VCaP (cell line): ENCODE measurements at regions not wholly inside any gene's neighbourhood (a gene's known extent, or its start where the extent isn't known, plus 50 kb on each side); places are given as distances from the start of the nearest gene placed in this dataset.
"Not testable (repeated sequence)": the region's sequence is repeated elsewhere in the genome, so short reads cannot be mapped to it uniquely, and the experiment has no call there.

Experiments used
- H3K27ac ChIP-seq: fragments of 450-650 bp; 2 replicates; pipeline ENCODE4 v1.5.1; 2017
- TF ChIP-seq, protein P1 (sequence below): fragments of 450-650 bp; conservative IDR thresholded peaks from 2 replicates; pipeline ENCODE4 v1.5.1; 2017; ENCODE audit warnings: mild to moderate bottlenecking, moderate library complexity

DNA sequence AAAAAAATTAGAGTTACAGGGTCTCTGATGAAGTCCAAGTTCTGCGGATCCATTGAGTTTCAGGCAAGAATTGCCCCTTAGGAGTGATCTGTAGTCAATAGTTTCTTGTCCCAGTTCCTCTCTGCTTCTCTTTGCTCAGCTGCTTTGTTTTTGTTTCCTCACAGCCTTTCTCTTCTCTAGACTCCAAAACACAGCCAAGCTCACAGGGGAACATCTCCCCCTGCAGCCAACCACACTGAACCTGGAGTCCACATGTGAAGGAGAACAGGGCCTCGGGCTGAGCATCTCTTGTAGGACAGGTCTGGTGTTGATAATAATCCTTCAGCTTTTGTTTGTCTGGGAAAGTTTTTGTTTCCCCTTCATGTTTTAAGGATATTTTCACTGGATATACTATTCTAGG is 202.6 kb upstream of the ATP10A start:
- H3K27ac ChIP-seq: no peak overlapping the region
- TF ChIP-seq, protein P1, sequence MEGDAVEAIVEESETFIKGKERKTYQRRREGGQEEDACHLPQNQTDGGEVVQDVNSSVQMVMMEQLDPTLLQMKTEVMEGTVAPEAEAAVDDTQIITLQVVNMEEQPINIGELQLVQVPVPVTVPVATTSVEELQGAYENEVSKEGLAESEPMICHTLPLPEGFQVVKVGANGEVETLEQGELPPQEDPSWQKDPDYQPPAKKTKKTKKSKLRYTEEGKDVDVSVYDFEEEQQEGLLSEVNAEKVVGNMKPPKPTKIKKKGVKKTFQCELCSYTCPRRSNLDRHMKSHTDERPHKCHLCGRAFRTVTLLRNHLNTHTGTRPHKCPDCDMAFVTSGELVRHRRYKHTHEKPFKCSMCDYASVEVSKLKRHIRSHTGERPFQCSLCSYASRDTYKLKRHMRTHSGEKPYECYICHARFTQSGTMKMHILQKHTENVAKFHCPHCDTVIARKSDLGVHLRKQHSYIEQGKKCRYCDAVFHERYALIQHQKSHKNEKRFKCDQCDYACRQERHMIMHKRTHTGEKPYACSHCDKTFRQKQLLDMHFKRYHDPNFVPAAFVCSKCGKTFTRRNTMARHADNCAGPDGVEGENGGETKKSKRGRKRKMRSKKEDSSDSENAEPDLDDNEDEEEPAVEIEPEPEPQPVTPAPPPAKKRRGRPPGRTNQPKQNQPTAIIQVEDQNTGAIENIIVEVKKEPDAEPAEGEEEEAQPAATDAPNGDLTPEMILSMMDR: no peak

DNA sequence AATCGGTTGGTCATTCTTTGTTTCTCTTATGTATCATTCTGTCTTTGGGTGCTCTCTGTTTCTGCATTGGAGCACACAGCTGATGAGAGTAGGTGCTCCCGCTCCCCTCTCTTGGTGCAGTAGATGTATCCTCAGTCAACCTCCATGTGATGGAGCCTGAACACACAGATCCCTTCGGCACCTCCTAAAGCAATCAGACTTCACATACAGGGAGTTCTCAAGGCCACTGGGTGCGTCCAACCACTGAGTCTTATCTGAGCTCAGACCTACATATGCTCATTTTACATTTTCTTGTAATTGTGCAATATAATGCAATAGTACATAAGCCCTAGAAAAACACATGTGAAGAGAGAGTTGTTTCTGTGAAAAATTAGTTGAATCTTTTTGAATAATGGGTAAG is 198.1 kb upstream of the ATP10A start:
- TF ChIP-seq, protein P1: no peak
- no peak overlapping the region for H3K27ac ChIP-seq

DNA sequence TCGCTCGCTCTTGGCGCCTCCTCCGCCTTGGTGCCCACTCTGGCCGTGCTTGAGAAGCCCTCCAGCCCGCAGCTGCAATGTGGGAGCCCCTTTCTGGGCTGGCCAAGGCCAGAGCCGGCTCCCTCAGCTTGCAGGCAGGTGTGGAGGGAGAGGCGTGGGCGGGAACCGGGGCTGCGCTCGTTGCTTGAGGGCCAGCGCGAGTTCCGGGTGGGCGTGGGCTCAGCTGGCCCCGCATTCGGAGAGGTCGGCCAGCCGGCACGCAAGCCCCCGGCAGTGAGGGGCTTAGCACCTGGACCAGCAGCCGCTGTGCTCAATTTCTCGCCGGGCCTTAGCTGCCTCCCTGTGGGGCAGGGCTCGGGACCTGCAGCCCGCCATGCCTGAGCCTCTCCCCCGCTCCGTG is 193.6 kb upstream of the ATP10A start:
- not testable (repeated sequence) for H3K27ac ChIP-seq

DNA sequence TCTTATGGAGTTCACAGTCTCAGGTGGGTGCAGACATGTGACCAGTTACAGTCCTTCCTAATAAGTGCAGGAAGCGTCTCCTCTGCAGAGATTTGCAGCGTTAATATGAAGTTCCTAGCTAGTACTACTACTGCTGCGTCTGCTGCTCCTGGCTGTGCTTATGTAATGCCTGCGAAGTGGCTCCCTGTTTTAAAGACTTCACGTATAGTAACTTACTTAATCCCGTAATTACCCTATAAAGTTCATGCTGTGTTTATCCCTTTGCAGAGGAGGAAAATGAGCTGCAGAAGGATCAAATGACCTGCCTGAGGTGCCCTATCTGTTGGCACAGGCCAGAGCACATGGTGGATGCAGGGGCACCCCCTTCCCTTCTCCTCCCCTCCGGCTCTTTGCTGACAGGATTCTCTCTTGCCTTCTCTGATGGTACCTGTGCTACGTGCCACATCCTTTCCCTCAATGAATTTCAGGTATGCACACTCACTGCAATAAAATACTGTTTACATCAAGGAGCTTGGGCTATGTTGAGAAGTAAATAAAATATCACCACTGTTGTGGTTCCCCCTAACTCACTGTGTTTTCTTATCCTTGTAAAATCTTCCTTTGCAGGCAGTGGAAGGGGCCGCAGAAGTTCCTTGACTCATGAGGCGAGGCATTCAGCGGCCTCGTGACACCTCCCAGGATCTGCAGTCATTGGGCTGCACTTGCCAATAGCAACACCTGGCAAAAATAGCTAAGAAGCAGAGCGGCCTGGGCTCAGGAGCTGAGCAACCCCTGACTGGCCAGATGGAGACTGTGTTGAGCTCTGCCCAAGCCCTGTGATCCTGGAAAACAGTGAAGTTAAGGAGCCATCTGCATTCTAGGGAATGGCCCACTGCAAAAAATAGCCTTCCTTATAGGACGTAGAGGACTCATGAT is 188.9 kb upstream of the ATP10A start:
- no peak overlapping the region for H3K27ac ChIP-seq
- TF ChIP-seq, protein P1: no peak

DNA sequence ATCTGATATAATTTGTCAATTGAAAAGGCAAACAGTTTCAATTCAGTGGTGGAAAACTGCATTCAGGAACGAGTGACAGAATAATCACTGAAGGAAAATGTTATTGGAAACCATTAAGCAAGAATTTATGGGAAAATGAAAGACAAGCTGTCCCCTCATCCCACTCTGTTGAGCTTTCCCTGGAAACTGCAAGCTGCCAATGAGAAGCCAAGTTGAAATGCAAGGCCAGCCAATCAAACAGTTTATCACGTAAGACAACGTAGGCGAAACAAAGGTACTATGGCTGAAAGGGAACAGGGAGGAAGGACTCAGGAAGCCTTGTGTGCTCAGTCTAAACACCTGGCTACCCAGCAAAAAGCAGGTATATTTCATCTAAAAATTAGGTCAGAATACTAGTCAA is 187.9 kb upstream of the ATP10A start:
- no peak overlapping the region for H3K27ac ChIP-seq
- TF ChIP-seq, protein P1: no peak

DNA sequence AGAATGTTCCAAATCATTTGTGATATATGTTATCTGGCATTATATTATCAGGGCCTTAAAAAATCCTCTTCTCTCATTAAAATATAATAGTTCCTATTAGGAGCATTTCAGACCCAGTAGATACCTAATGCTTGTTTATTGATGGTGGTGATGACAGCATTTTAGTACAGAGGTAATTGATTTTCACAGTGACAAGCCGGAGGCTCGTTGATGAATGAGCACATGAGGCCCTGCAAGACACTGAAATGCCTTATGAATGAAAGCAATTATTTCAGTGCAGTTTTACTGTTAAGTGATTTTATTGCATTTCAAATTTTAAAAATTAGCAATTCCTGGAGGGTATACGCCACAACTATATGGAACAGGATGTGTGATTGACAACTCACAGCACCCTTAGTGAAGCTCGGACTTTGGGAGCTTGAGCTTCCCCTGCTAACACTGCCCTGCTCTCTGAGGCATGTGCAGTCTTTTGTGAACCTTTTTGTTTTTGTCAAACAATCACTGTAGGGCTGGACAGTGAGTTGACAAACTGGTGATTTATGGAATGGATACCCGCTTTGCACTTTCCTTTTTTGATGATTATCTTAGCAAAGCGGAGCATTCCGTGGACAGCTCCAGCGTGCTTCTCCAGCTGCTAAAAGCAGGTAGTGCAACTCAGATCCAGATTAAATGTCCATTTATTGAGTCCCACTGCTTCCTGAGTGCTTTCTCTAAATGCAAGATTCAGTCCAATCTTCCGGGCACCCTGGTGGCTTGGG is 187.0 kb upstream of the ATP10A start:
- TF ChIP-seq, protein P1: no peak
- no peak overlapping the region for H3K27ac ChIP-seq

DNA sequence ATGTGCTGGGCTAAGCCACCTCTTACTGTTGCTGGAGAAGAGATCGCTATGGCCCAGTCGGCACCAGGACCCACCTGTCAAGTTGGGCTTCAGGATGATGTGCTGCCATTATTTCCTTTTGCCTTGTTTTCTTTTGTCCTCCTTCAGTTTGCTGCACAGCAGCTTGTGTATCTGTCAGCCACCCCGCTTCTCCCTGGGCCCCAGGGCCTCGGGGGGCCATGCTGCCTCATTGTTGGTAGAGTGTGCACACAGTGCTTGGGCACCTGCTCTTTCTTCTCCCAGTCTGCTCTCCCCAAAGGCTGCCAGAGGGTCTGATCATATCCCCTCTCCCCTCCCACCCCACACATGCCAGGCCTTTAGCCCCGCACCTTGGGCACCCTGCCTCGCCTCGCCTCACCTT is 185.5 kb upstream of the ATP10A start:
- TF ChIP-seq, protein P1: no peak
- no peak overlapping the region for H3K27ac ChIP-seq
